ENCODE measurements at regions not wholly inside any gene's neighbourhood (a gene's known extent, or its start where the extent isn't known, plus 50 kb on each side); places are given as distances from the start of the nearest gene placed in this dataset.

DNA sequence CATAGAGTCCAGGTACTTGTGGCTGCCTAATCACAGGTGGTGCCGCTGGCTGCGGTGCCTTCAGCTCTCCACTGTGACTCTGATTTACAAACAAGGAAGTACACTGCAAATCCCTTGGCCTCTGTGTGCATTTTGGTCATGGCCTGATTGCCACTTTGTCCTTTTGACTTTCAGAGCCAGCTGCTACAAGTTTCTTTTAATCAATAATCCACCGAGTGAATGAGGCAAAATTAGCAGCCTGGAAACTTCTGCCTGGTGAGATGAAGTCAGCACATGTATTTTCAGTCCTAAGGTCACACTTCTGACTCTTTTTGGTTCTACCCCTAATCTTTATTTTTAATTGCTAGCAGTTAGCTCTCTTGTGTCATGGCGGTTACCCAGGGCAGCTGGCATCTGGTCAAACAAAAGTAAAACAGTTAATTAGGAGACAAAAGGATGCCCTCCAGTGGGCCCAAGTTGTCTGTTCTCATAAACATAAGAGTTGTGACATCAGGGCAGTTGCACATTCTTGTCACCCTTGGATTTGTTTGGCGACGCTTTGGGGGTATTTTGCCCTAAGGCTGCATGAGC is 62.3 kb upstream of the LNX1 start:
- intact Hi-C loops (cut with micrococcal nuclease): no loop called here
- Histone ChIP-seq H3K9me3 (replicated peaks in 1 of 2; ENCODE audit: control insufficient read depth in 1 of 2, insufficient read depth in 1 of 2, low read length in 2 of 2) (no peaks in the 10 kb centered on the region), H3K36me3 (replicated peaks in 1 of 2; ENCODE audit: control insufficient read depth in 1 of 2, insufficient read depth in 2 of 2, low read length in 2 of 2) (no peaks in the 10 kb centered on the region), H3K4me3 (replicated peaks in 1 of 3; ENCODE audit: low read depth in 2 of 3, low read length in 3 of 3) (no peak overlapping the region), H2AFZ (ENCODE audit: insufficient read depth, low read depth, low read length, poor library complexity, severe bottlenecking) (no peak overlapping the region), H4K20me1 (ENCODE audit: insufficient read depth, low read length) (no peaks in the 10 kb centered on the region), H3K79me2 (ENCODE audit: insufficient read depth, low read length) (no peaks in the 10 kb centered on the region), H3K9ac (ENCODE audit: insufficient read depth, low read length, poor library complexity, severe bottlenecking) (no peak overlapping the region), H3K27ac (ENCODE audit: low read depth in 1 of 2, low read length in 2 of 2) (no peak overlapping the region), H3K27me3 (ENCODE audit: control insufficient read depth in 2 of 2, insufficient read depth in 2 of 2, low read length in 2 of 2) (no peaks in the 10 kb centered on the region), H3K4me1 (ENCODE audit: control insufficient read depth in 1 of 2, insufficient read depth in 2 of 2, low read length in 2 of 2) (peaks cover 0 to 4% of the 10 kb centered on the region in 2 donors), H3K4me2 (replicated peaks; ENCODE audit: extremely low read depth, low read length, poor library complexity, severe bottlenecking) (no peak overlapping the region)
- H3K4me3 Mint-ChIP-seq: no peak overlapping the region
- peaks cover 0 to 2% (median 0%) of the 10 kb centered on the region in 7 donors for H3K9me3 Mint-ChIP-seq
- TF ChIP-seq, protein P1, sequence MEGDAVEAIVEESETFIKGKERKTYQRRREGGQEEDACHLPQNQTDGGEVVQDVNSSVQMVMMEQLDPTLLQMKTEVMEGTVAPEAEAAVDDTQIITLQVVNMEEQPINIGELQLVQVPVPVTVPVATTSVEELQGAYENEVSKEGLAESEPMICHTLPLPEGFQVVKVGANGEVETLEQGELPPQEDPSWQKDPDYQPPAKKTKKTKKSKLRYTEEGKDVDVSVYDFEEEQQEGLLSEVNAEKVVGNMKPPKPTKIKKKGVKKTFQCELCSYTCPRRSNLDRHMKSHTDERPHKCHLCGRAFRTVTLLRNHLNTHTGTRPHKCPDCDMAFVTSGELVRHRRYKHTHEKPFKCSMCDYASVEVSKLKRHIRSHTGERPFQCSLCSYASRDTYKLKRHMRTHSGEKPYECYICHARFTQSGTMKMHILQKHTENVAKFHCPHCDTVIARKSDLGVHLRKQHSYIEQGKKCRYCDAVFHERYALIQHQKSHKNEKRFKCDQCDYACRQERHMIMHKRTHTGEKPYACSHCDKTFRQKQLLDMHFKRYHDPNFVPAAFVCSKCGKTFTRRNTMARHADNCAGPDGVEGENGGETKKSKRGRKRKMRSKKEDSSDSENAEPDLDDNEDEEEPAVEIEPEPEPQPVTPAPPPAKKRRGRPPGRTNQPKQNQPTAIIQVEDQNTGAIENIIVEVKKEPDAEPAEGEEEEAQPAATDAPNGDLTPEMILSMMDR (IDR thresholded peaks at IDR 0.05): no peak
- no peak for DNase-seq
- no peak overlapping the region for H3K27ac Mint-ChIP-seq
- 96% methylated on average over 6 of the region's 6 CpGs for WGBS (ENCODE audit: insufficient coverage)
- no peaks in the 10 kb centered on the region for H3K36me3 Mint-ChIP-seq
- peaks cover 5% of the 10 kb centered on the region for H3K4me1 Mint-ChIP-seq
- peaks cover 0 to 5% (median 4%) of the 10 kb centered on the region in 3 donors for H3K27me3 Mint-ChIP-seq (ENCODE audit: low read depth in 3 of 3)

DNA sequence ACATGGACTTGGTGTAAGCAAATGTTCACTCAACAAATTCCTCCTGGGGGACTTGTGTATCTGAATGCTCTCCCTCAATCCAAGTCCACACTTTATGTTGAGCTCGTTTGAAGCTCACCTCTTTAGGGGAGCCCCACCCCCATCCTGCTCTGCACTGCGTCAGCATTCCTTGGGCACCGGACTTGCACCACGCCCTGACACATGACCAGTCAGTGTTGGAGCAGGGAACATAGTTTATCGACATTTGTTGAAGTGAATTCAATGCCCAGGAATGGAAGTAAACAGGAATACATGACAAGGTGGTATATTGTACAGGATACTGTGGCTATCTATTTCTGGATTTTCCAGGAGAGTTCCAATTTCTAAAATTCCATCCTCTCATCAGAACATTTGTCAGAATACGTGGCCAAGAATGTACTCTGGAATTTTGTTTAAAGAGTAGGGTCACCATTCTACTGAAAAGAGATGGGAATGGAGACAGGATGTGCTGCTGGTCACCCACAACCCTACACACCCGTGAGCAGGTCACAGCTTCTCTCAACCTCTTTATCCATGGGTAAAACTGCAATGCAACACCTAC is 60.0 kb upstream of the LNX1 start:
- Mint-ChIP-seq H3K9me3 (peaks cover 0 to 2% (median 0%) of the 10 kb centered on the region in 7 donors), H3K27ac (no peak overlapping the region), H3K4me3 (no peak overlapping the region), H3K36me3 (no peaks in the 10 kb centered on the region), H3K4me1 (peaks cover 6% of the 10 kb centered on the region), H3K27me3 (ENCODE audit: low read depth in 3 of 3) (peaks cover 0 to 5% (median 4%) of the 10 kb centered on the region in 3 donors)
- TF ChIP-seq, protein P1 (IDR thresholded peaks at IDR 0.05): no peak
- WGBS (ENCODE audit: insufficient coverage): 89% methylated on average over 4 of the region's 7 CpGs
- Histone ChIP-seq H3K4me1 (ENCODE audit: control insufficient read depth in 1 of 2, insufficient read depth in 2 of 2, low read length in 2 of 2) (no peaks in the 10 kb centered on the region), H3K9me3 (replicated peaks in 1 of 2; ENCODE audit: control insufficient read depth in 1 of 2, insufficient read depth in 1 of 2, low read length in 2 of 2) (no peaks in the 10 kb centered on the region), H4K20me1 (ENCODE audit: insufficient read depth, low read length) (no peaks in the 10 kb centered on the region), H3K27me3 (ENCODE audit: control insufficient read depth in 2 of 2, insufficient read depth in 2 of 2, low read length in 2 of 2) (no peaks in the 10 kb centered on the region), H3K4me2 (replicated peaks; ENCODE audit: extremely low read depth, low read length, poor library complexity, severe bottlenecking) (no peak overlapping the region), H3K4me3 (replicated peaks in 1 of 3; ENCODE audit: low read depth in 2 of 3, low read length in 3 of 3) (no peak overlapping the region), H3K27ac (ENCODE audit: low read depth in 1 of 2, low read length in 2 of 2) (no peak overlapping the region), H3K79me2 (ENCODE audit: insufficient read depth, low read length) (no peaks in the 10 kb centered on the region), H3K9ac (ENCODE audit: insufficient read depth, low read length, poor library complexity, severe bottlenecking) (no peak overlapping the region), H3K36me3 (replicated peaks in 1 of 2; ENCODE audit: control insufficient read depth in 1 of 2, insufficient read depth in 2 of 2, low read length in 2 of 2) (no peaks in the 10 kb centered on the region), H2AFZ (ENCODE audit: insufficient read depth, low read depth, low read length, poor library complexity, severe bottlenecking) (no peak overlapping the region)
- DNase-seq: no peak
- intact Hi-C loops (cut with micrococcal nuclease): no loop called here

All from CD14-positive monocyte (primary cell).